Smooth muscle cell (in vitro differentiated cells): ENCODE measurements at regions not wholly inside any gene's neighbourhood (a gene's known extent, or its start where the extent isn't known, plus 50 kb on each side); places are given as distances from the start of the nearest gene placed in this dataset.
"Not testable (repeated sequence)": the region's sequence is repeated elsewhere in the genome, so short reads cannot be mapped to it uniquely, and the experiment has no call there.

Experiments
- DNase-seq: peaks from one replicate; lab custom pipeline; 2025; ENCODE audit not compliant: unreplicated experiment; lab: John Stamatoyannopoulos, UW
- H2AFZ ChIP-seq: fragments of 200-600 bp; sonication (generic); 2 replicates; pipeline ENCODE4 v1.6.0; 2016; ENCODE audit warnings: antibody characterized with exemption, low read depth, mild to moderate bottlenecking
- H3F3A ChIP-seq: fragments of 200-600 bp; sonication (generic); 2 replicates; pipeline ENCODE4 v1.6.0; 2017; ENCODE audit warnings: antibody characterized with exemption, low read depth
- H3K27ac ChIP-seq: fragments of 200-600 bp; sonication (generic); 2 replicates; pipeline ENCODE4 v1.5.1; 2016; ENCODE audit warnings: low read depth, mild to moderate bottlenecking
- H3K27me3 ChIP-seq: fragments of 200-600 bp; sonication (generic); 2 replicates; pipeline ENCODE4 v1.6.1; 2016; ENCODE audit warnings: low read depth, mild to moderate bottlenecking
- H3K36me3 ChIP-seq: fragments of 200-600 bp; sonication (generic); 2 replicates; pipeline ENCODE4 v1.5.1; 2016; ENCODE audit warnings: low read depth
- H3K4me1 ChIP-seq: fragments of 200-600 bp; sonication (generic); 2 replicates; pipeline ENCODE4 v1.5.1; 2016; ENCODE audit warnings: low read depth
- H3K4me2 ChIP-seq: fragments of 200-600 bp; sonication (generic); 2 replicates; pipeline ENCODE4 v1.6.0; 2016; ENCODE audit warnings: mild to moderate bottlenecking
- H3K4me3 ChIP-seq: fragments of 200-600 bp; sonication (generic); 2 replicates; pipeline ENCODE4 v1.5.1; 2016; ENCODE audit warnings: mild to moderate bottlenecking
- H3K79me2 ChIP-seq: fragments of 200-600 bp; sonication (generic); 2 replicates; pipeline ENCODE4 v1.6.0; 2016; ENCODE audit warnings: low read depth, mild to moderate bottlenecking
- H3K9ac ChIP-seq: fragments of 200-600 bp; sonication (generic); 2 replicates; pipeline ENCODE4 v1.6.0; 2016; ENCODE audit warnings: low read depth
- H3K9me3 ChIP-seq: fragments of 200-600 bp; sonication (generic); replicated peaks from 2 replicates; pipeline ENCODE4 v1.5.1; 2016; ENCODE audit warnings: low read depth
- H4K20me1 ChIP-seq: fragments of 200-600 bp; sonication (generic); 2 replicates; pipeline ENCODE4 v1.6.0; 2016; ENCODE audit warnings: low read depth
- WGBS: methylation state at CpG from one replicate; pipeline ENCODE4 v1.1.7; 2016; ENCODE audit warnings: low lambda C conversion rate; 5-methylcytosine and 5-hydroxymethylcytosine counted together
- TF ChIP-seq, protein P1 (sequence below): fragments of 200-600 bp; sonication (generic); IDR thresholded peaks from 2 replicates; pipeline ENCODE4 v1.5.1; 2017; ENCODE audit warnings: borderline replicate concordance, mild to moderate bottlenecking, antibody characterized with exemption; ENCODE audit not compliant: insufficient read depth, poor library complexity, severe bottlenecking

DNA sequence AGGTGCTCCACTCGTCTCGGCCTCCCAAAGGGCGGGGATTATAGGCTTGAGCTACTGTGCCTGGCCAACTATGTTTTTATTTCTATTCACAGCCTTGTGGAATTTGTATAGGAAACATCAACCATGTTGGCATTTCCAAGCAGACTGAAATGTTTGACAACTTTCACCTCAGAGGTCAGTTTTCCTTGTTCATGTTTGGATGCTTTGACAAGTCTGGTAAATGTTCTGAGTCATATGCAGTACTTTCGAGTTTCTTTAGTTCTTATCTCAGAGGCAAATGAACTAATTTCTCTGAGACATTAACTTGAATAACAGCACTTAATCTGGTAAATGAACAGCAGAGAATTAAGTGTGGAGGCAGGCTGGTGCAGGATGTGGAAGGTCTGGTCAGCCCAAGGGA is 373.4 kb upstream of the SYNCRIP start:
- TF ChIP-seq, protein P1, sequence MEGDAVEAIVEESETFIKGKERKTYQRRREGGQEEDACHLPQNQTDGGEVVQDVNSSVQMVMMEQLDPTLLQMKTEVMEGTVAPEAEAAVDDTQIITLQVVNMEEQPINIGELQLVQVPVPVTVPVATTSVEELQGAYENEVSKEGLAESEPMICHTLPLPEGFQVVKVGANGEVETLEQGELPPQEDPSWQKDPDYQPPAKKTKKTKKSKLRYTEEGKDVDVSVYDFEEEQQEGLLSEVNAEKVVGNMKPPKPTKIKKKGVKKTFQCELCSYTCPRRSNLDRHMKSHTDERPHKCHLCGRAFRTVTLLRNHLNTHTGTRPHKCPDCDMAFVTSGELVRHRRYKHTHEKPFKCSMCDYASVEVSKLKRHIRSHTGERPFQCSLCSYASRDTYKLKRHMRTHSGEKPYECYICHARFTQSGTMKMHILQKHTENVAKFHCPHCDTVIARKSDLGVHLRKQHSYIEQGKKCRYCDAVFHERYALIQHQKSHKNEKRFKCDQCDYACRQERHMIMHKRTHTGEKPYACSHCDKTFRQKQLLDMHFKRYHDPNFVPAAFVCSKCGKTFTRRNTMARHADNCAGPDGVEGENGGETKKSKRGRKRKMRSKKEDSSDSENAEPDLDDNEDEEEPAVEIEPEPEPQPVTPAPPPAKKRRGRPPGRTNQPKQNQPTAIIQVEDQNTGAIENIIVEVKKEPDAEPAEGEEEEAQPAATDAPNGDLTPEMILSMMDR, result no peak
- DNase-seq, result no peak
- WGBS, result 63% methylated on average over 4 of the region's 4 CpGs
- Histone ChIP-seq H3K9ac (no peak overlapping the region), H3K4me2 (no peak overlapping the region), H3K36me3 (no peaks in the 10 kb centered on the region), H3K4me3 (no peak overlapping the region), H4K20me1 (no peaks in the 10 kb centered on the region), H3K27me3 (no peaks in the 10 kb centered on the region), H2AFZ (no peak overlapping the region), H3K4me1 (no peaks in the 10 kb centered on the region), H3K27ac (no peak overlapping the region), H3K79me2 (no peaks in the 10 kb centered on the region), H3K9me3 (no peaks in the 10 kb centered on the region), H3F3A (no peaks in the 10 kb centered on the region)

DNA sequence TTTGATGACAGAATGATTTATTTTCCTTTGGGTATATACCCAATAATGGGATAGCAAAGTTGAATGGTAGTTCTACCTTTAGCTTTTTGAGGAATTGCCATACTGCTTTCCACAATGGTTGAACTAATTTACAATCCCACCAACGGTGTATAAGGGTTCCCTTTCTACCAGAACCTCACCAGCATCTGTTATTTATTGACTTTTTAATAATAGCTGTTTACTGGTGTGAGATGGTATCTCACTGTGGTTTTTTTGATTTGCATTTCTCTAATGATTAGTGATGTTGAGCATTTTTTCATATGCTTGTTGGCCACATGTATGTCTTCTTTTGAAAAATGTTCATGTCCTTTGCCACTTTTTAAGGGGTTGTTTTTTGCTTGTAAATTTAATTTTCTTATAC is 370.3 kb upstream of the SYNCRIP start:
- H3K9me3 ChIP-seq, DNase-seq, H3K27ac ChIP-seq, H3K79me2 ChIP-seq, H3K9ac ChIP-seq, H3F3A ChIP-seq, H3K27me3 ChIP-seq, H3K4me3 ChIP-seq, H3K36me3 ChIP-seq, H3K4me1 ChIP-seq, H3K4me2 ChIP-seq, H2AFZ ChIP-seq, H4K20me1 ChIP-seq: not testable (repeated sequence)
- 86% methylated on average over 1 of the region's 1 CpG for WGBS

DNA sequence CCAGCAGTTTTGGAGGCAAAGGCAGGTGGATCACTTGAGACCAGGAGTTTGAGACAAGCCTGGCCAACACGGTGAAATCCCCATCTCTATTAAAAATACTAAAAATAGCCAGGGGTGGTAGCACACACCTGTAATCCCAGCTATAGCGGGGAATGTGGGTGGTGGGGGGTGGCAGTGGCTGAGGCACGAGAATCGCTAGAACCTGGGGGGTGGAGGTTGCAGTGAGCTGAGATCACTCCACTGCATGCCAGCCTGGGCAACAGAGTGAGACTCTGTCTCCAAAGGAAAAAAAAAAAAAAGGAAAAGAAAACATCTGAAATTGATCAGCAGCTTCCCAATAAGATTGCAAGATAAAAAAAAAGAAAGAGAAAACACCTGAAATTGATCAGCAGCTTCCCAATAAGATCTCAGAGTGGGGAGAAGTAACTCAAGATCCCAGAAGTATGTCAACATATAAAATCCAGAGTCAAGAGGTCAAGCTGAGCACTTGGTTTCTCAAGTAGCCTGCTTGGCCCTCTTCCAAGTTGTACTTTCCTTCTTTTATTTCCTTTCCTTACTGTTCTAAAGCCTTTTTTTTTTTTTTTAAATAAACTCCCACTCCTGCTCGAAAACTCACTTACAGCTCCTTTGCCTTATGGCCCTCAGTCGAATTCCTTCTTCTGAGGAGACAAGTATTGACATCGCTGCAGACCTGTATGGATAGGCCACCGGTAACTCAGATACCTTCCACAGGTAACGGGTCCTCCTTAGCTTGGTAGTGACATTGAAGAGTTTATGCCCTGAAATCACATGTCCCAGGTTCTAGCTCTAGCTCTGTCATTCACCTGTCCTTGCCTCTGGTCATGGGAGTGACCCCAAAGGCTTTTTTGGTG is 368.5 kb upstream of the SYNCRIP start:
- no peak overlapping the region for H3K9ac ChIP-seq
- no peak overlapping the region for H3K4me2 ChIP-seq
- no peak overlapping the region for H3K4me3 ChIP-seq
- no peak for DNase-seq
- 91% methylated on average over 9 of the region's 9 CpGs for WGBS
- no peak overlapping the region for H3K27ac ChIP-seq
- no peaks in the 10 kb centered on the region for H3K79me2 ChIP-seq
- H3F3A ChIP-seq, result no peaks in the 10 kb centered on the region
- H4K20me1 ChIP-seq, result no peaks in the 10 kb centered on the region
- H3K4me1 ChIP-seq, result no peaks in the 10 kb centered on the region
- H3K27me3 ChIP-seq, result no peaks in the 10 kb centered on the region
- no peaks in the 10 kb centered on the region for H3K36me3 ChIP-seq
- TF ChIP-seq, protein P1, result no peak
- H2AFZ ChIP-seq, result no peak overlapping the region
- no peaks in the 10 kb centered on the region for H3K9me3 ChIP-seq

DNA sequence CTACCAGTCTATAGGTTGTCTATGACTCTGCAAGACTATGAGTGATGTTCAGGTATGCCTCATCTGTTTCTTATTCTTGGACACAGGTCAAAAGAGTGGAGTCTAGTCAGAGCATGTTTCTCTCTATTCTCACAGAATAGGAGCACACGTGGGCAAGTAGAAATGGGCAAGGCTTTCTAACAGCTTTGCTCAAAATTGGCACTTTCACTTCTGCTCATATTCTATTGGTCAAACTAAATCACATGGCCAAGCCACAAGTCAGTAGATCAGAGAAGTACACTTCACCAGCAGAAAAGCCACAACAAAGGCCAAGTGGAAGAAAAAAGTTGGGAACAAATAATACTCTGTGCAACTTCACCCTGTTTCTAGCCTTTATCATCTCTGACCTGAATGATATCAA is 354.5 kb upstream of the SYNCRIP start:
- no peaks in the 10 kb centered on the region for H3K9me3 ChIP-seq
- H4K20me1 ChIP-seq, result no peaks in the 10 kb centered on the region
- no peak overlapping the region for H3K9ac ChIP-seq
- H3K4me1 ChIP-seq, result no peaks in the 10 kb centered on the region
- H2AFZ ChIP-seq, result no peak overlapping the region
- no peak for DNase-seq
- no peaks in the 10 kb centered on the region for H3K36me3 ChIP-seq
- TF ChIP-seq, protein P1, result no peak
- WGBS, result 82% methylated on average over 1 of the region's 1 CpG
- no peak overlapping the region for H3K4me2 ChIP-seq
- H3K27me3 ChIP-seq, result no peaks in the 10 kb centered on the region
- no peaks in the 10 kb centered on the region for H3F3A ChIP-seq
- H3K27ac ChIP-seq, result no peak overlapping the region
- no peaks in the 10 kb centered on the region for H3K79me2 ChIP-seq
- no peak overlapping the region for H3K4me3 ChIP-seq
